GM12891 (cell line): ENCODE measurements at regions not wholly inside any gene's neighbourhood (a gene's known extent, or its start where the extent isn't known, plus 50 kb on each side); places are given as distances from the start of the nearest gene placed in this dataset.

ENCODE experiments used
- PAX5 ChIP-seq: IDR thresholded peaks from 2 replicates; pipeline ENCODE4 v1.6.1; 2011; ENCODE audit warnings: low read length, moderate library complexity, mild to moderate bottlenecking; ENCODE audit not compliant: insufficient read depth, severe bottlenecking
- POLR2A ChIP-seq: IDR thresholded peaks from 2 replicates; pipeline ENCODE4 v1.6.1; 2011; ENCODE audit warnings: low read depth, low read length, control low read depth
- POLR2AphosphoS5 ChIP-seq: IDR thresholded peaks from 2 replicates; pipeline ENCODE4 v1.6.1; 2011; ENCODE audit warnings: low read depth, low read length, control low read depth
- TAF1 ChIP-seq: IDR thresholded peaks from 2 replicates; pipeline ENCODE4 v1.6.1; 2011; ENCODE audit warnings: low read depth, low read length, control low read depth

GRCh38 chr4:119942806-119943205 lies 123.8 kb downstream of the MAD2L1 start:
- no peak for TF ChIP-seq TAF1
- TF ChIP-seq POLR2A = no peak
- no peak for TF ChIP-seq POLR2AphosphoS5
- no peak for TF ChIP-seq PAX5
